HepG2 (cell line): ENCODE measurements at regions not wholly inside any gene's neighbourhood (a gene's known extent, or its start where the extent isn't known, plus 50 kb on each side); places are given as distances from the start of the nearest gene placed in this dataset.

ENCODE experiments used
- ATAC-seq: fragments of 200-7000 bp; cut with Tn5 transposase; 3 replicates; pipeline ENCODE4 v1.9.1; 2020; ENCODE audit warnings: mild to moderate bottlenecking, moderate library complexity
- BruUV-seq: library from RNA; stranded (reverse); fragments of 400-500 nt; replicated peaks from 2 replicates; lab custom pipeline; 2021; lab: Mats Ljungman, UMichigan
- CTCF ChIA-PET: fragments of 300-600 bp; formaldehyde crosslinking; extraction: SDS; loops from one replicate; lab custom pipeline; 2021; ENCODE audit warnings: low total read pairs, inconsistent platforms, low intra/inter-chr PET ratio; lab: Yijun Ruan, JAX
- POLR2A ChIA-PET: fragments of 350-600 bp; sonication (Branson Sonifier 250); formaldehyde crosslinking; loops from one replicate; lab custom pipeline; 2020; ENCODE audit warnings: antibody characterized with exemption, inconsistent platforms; lab: Yijun Ruan, JAX
- DNase-seq: peaks from one replicate; pipeline ENCODE4 v3.0.0-alpha.2; 2015; ENCODE audit warnings: low spot score
- FAIRE-seq: peaks from 3 replicates; lab custom pipeline; 2011; peaks lifted over from hg19 to GRCh38; lab: Jason Lieb, UNC
- H2AFZ ChIP-seq: one replicate; pipeline ENCODE4 v1.6.1; 2011; ENCODE audit warnings: low read length, inconsistent platforms
- H3K27ac ChIP-seq: fragments of 300-600 bp; 3 replicates; pipeline ENCODE4 v1.8.0; 2011; ENCODE audit warnings: mixed run types, mild to moderate bottlenecking, mixed read lengths, low read length, inconsistent platforms; ENCODE audit not compliant: insufficient read depth; ENCODE audit errors: extremely low read length
- H3K27me3 ChIP-seq, 2 experiments: fragments of 200-600 bp in 1 of 2; 2 replicates in 1 of 2; 3 replicates in 1 of 2; pipeline versions ENCODE4 v1.6.0 to v1.8.0; 2011; ENCODE audit warnings: low read length in 2 of 2, mild to moderate bottlenecking in 2 of 2, moderate library complexity in 2 of 2, inconsistent platforms in 1 of 2; ENCODE audit not compliant: insufficient read depth in 2 of 2, control insufficient read depth in 1 of 2
- H3K36me3 ChIP-seq, 2 experiments: fragments of 200-600 bp in 1 of 2; replicated peaks in 1 of 2; 2 replicates in 1 of 2; 3 replicates in 1 of 2; pipeline versions ENCODE4 v1.5.1 to v1.8.0; 2011; ENCODE audit warnings: low read length in 2 of 2, inconsistent platforms in 1 of 2; ENCODE audit not compliant: insufficient read depth in 2 of 2, control insufficient read depth in 1 of 2
- H3K4me1 ChIP-seq: 2 replicates; pipeline ENCODE4 v1.5.1; 2012; ENCODE audit warnings: low read length, inconsistent platforms; ENCODE audit not compliant: insufficient read depth
- H3K4me2 ChIP-seq: 2 replicates; pipeline ENCODE4 v1.6.0; 2011; ENCODE audit warnings: low read depth, low read length, inconsistent platforms
- H3K4me3 ChIP-seq, 3 experiments: fragments of 200-600 bp in 1 of 3; sonication (generic), shearing (Covaris generic) in 1 of 3; replicated peaks in 1 of 3; 2 replicates each; pipeline ENCODE4 v1.5.1; 2011 to 2016; ENCODE audit warnings: low read length in 3 of 3, inconsistent platforms in 2 of 3, low read depth in 2 of 3, mild to moderate bottlenecking in 2 of 3, control low read depth in 1 of 3, mixed read lengths in 1 of 3; ENCODE audit not compliant: insufficient read depth in 1 of 3
- H3K79me2 ChIP-seq: one replicate; pipeline ENCODE4 v1.6.1; 2011; ENCODE audit warnings: low read length, inconsistent platforms; ENCODE audit not compliant: insufficient read depth
- H3K9ac ChIP-seq: 2 replicates; pipeline ENCODE4 v1.6.0; 2011; ENCODE audit warnings: mild to moderate bottlenecking, low read depth, low read length, inconsistent platforms; ENCODE audit not compliant: insufficient read depth
- H3K9me3 ChIP-seq: 2 replicates; pipeline ENCODE4 v1.5.1; 2012; ENCODE audit warnings: mild to moderate bottlenecking, low read length
- H4K20me1 ChIP-seq: 2 replicates; pipeline ENCODE4 v1.6.0; 2011; ENCODE audit warnings: inconsistent platforms, mild to moderate bottlenecking, low read length, moderate library complexity; ENCODE audit not compliant: insufficient read depth
- CBX2 ChIP-seq, 2 experiments: fragments of 200-600 bp in 1 of 2; sonication (generic); formaldehyde crosslinking in 1 of 2; IDR thresholded peaks; 2 replicates each; pipeline versions ENCODE4 v1.7.0 to v1.8.1; 2018 to 2022; ENCODE audit warnings: low read depth in 2 of 2, low read length in 1 of 2, mild to moderate bottlenecking in 1 of 2, missing genetic modification reagents in 1 of 2
- GPN1 ChIP-seq: sonication (generic); formaldehyde crosslinking; IDR thresholded peaks from 2 replicates; pipeline ENCODE4 v1.5.1; 2020; ENCODE audit warnings: missing genetic modification reagents, borderline replicate concordance
- KDM6A ChIP-seq: IDR thresholded peaks from 2 replicates; pipeline ENCODE4 v1.6.1; 2016; ENCODE audit warnings: low read depth
- KLF11 ChIP-seq: IDR thresholded peaks from 2 replicates; pipeline ENCODE4 v1.6.1; 2016; ENCODE audit warnings: missing compliant biosample characterization
- KMT2B ChIP-seq: IDR thresholded peaks from 2 replicates; pipeline ENCODE4 v1.6.1; 2016; ENCODE audit warnings: missing genetic modification reagents, missing compliant biosample characterization
- MYNN ChIP-seq: sonication (generic); formaldehyde crosslinking; IDR thresholded peaks from 2 replicates; pipeline ENCODE4 v1.4.0; 2020; ENCODE audit warnings: mild to moderate bottlenecking, low read depth, missing genetic modification reagents
- ONECUT2 ChIP-seq: sonication (generic); formaldehyde crosslinking; IDR thresholded peaks from 2 replicates; pipeline ENCODE4 v1.4.0; 2020; ENCODE audit warnings: missing genetic modification reagents
- PCBP2 ChIP-seq: fragments of 200-400 bp; formaldehyde crosslinking; optimal IDR thresholded peaks from 2 replicates; pipeline ENCODE3; 2018; ENCODE audit warnings: low read length, low read depth; ENCODE audit not compliant: poor library complexity, severe bottlenecking
- RFXANK ChIP-seq: IDR thresholded peaks from 2 replicates; pipeline ENCODE4 v1.6.1; 2016
- TBX2 ChIP-seq: sonication (generic); formaldehyde crosslinking; IDR thresholded peaks from 2 replicates; pipeline ENCODE4 v1.5.0; 2020; ENCODE audit warnings: missing genetic modification reagents, mild to moderate bottlenecking, borderline replicate concordance
- TCF7 ChIP-seq: sonication (generic); IDR thresholded peaks from 2 replicates; pipeline ENCODE4 v1.6.1; 2016; ENCODE audit warnings: antibody characterized with exemption, low read depth
- TOE1 ChIP-seq: sonication (generic); formaldehyde crosslinking; IDR thresholded peaks from 2 replicates; pipeline ENCODE4 v1.4.0; 2020; ENCODE audit warnings: mild to moderate bottlenecking, missing genetic modification reagents
- ZBTB1 ChIP-seq: sonication (generic); formaldehyde crosslinking; IDR thresholded peaks from 2 replicates; pipeline ENCODE4 v1.4.0; 2020; ENCODE audit warnings: missing genetic modification reagents, borderline replicate concordance
- ZEB1 ChIP-seq: IDR thresholded peaks from 2 replicates; pipeline ENCODE4 v1.6.1; 2012; ENCODE audit warnings: mild to moderate bottlenecking, low read depth, inconsistent platforms; ENCODE audit not compliant: insufficient replicate concordance
- ZNF570 ChIP-seq: sonication (generic); formaldehyde crosslinking; IDR thresholded peaks from 2 replicates; pipeline ENCODE4 v1.4.0; 2020; ENCODE audit warnings: mild to moderate bottlenecking, missing genetic modification reagents, borderline replicate concordance
- ZNF850 ChIP-seq: sonication (generic); formaldehyde crosslinking; conservative IDR thresholded peaks from 2 replicates; pipeline ENCODE4 v1.9.0; 2021; ENCODE audit warnings: mild to moderate bottlenecking, missing genetic modification reagents
- WGBS: methylation state at CpG from one replicate; pipeline ENCODE4 v1.1.6; 2017; ENCODE audit warnings: low lambda C conversion rate; 5-methylcytosine and 5-hydroxymethylcytosine counted together
- in situ Hi-C: cut with HindIII; loops from 2 replicates; pipeline ENCODE4 v1.10.0; 2017; ENCODE audit warnings: low pct_unique_long_range_greater_than_20kb; ENCODE audit not compliant: extremely low pct_ligation_motif_present
- intact Hi-C: fragments of 100-400 bp; cut with micrococcal nuclease; formaldehyde crosslinking; loops from one replicate; pipeline ENCODE4 v1.10.0; 2022; ENCODE audit not compliant: unreplicated experiment

DNA sequence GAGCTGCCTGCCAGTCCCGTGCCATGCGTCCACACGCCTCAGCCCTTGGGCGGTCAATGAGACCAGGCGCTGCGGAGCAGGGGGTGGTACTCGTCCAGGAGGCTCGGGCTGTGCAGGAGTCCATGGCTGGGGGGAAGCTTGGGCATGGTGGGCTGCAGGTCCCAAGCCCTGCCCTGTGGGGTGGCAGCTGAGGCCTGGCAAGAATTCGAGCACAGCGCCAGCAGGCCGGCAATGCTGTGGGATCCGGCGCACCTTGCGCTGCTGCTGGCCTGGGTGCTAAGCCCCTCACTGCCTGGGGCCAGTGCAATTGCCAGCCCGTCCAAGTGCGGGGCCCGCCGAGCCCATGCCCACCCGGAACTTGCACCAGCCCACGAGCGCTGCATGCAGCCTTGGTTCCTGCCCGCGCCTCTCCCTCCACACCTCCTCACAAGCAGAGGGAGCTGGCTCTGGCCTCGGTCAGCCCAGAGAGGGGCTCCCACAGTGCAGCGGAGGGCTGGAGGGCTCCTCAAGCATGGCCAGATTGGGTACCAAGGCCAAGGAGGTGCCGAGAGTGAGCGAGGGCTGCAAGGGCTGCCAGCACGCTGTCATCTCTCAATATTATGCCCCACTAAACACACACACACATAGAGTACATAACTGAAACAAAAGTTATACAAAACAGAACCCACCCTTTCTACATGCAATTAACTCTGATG lies 307.7 kb downstream of the LMO4 start:
- Histone ChIP-seq H3K27me3 (no peaks in the 10 kb centered on the region; a peak in 1 of 5 replicates), H3K27ac (no peak overlapping the region), H3K4me2 (no peak overlapping the region), H4K20me1 (no peaks in the 10 kb centered on the region), H3K36me3 (no peaks in the 10 kb centered on the region), H2AFZ (no peak overlapping the region), H3K79me2 (no peaks in the 10 kb centered on the region), H3K9ac (no peak overlapping the region), H3K4me1 (peaks cover 10% of the 10 kb centered on the region), H3K9me3 (no peaks in the 10 kb centered on the region; the same call in 1 of the 2 replicates), H3K4me3 (no peak overlapping the region)
- intact Hi-C loops: no loop called here
- WGBS: 68% methylated on average over 9 of the region's 28 CpGs
- TF ChIP-seq TCF7 (no peak), ZNF850 (peak; percentile 98)
- FAIRE-seq: no peak
- in situ Hi-C loops: no loop called here
- ChIA-PET CTCF (no interaction called here), POLR2A (no interaction called here)
- ATAC-seq: no peak
- no TSS peak for BruUV-seq
- no peak for DNase-seq

DNA sequence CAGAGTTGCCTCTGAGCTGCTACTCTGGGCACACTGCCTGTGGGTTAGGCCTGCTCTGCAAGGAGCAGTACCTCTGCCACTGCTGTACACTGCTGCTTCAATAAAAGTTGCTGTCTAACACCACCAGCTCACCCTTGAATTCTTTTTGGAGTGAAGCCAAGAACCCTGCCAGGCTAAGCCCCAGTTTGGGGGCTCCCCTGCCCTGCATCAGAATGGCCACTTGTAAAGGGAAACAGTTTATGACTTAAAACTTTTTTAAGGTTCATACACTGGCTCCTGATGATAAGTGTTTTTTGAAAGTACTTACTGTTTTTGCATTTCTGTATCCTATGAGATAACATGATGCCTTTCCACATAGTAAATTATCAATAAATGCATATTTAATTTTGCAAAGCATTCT lies 310.0 kb downstream of the LMO4 start:
- in situ Hi-C loops: no loop called here
- FAIRE-seq: no peak
- no peaks in the 10 kb centered on the region for H3K79me2 ChIP-seq
- no peak overlapping the region for H2AFZ ChIP-seq
- H3K9ac ChIP-seq: no peak overlapping the region
- no peaks in the 10 kb centered on the region; a peak in 1 of 5 replicates for H3K27me3 ChIP-seq
- CTCF ChIA-PET: no interaction called here
- TF ChIP-seq KMT2B (CRISPR knock-in tag) (no peak), ZEB1 (no peak), TBX2 (CRISPR knock-in tag) (no peak), KLF11 (CRISPR knock-in tag) (no peak), ONECUT2 (CRISPR knock-in tag) (no peak), TOE1 (CRISPR knock-in tag) (no peak), CBX2 (IDR thresholded peaks at IDR 0.05; ENCODE audit: low read depth, low read length) (no peak), CBX2 (CRISPR knock-in tag; IDR thresholded peaks at IDR 0.05; ENCODE audit: low read depth) (no peak), ZBTB1 (CRISPR knock-in tag) (no peak), PCBP2 (no peak), ZNF570 (CRISPR knock-in tag) (no peak), GPN1 (CRISPR knock-in tag) (no peak), RFXANK (no peak), MYNN (CRISPR knock-in tag) (no peak), KDM6A (CRISPR knock-in tag) (no peak)
- TF ChIP-seq, all 625 proteins: peak for 0
- Histone ChIP-seq H3K4me3 (no peak overlapping the region), H3K9me3 (no peaks in the 10 kb centered on the region; the same call in 1 of the 2 replicates), H3K4me2 (no peak overlapping the region), H3K27ac (no peak overlapping the region), H3K36me3 (no peaks in the 10 kb centered on the region), H4K20me1 (no peaks in the 10 kb centered on the region), H3K4me1 (peaks cover 33% of the 10 kb centered on the region)
- no peak for DNase-seq
- POLR2A ChIA-PET: no interaction called here
- no peak for ATAC-seq
- intact Hi-C loops: no loop called here
- no TSS peak for BruUV-seq
